ENCODE measurements at regions not wholly inside any gene's neighbourhood (a gene's known extent, or its start where the extent isn't known, plus 50 kb on each side); places are given as distances from the start of the nearest gene placed in this dataset.

GRCh38 chr1:198397208-198397808 lies 143.2 kb downstream of the ATP6V1G3 start:
- Mint-ChIP-seq H3K4me3 (no peak overlapping the region), H3K27ac (no peak overlapping the region), H3K36me3 (ENCODE audit: low read depth) (no peaks in the 10 kb centered on the region), H3K27me3 (peaks cover 28% of the 10 kb centered on the region), H3K9me3 (no peaks in the 10 kb centered on the region), H3K4me1 (no peaks in the 10 kb centered on the region)
- intact Hi-C loops (cut with micrococcal nuclease): no loop called here
- DNase-seq: no peak

GRCh38 chr1:198391393-198392020 lies 149.0 kb downstream of the ATP6V1G3 start:
- Mint-ChIP-seq H3K4me3 (no peak overlapping the region), H3K36me3 (ENCODE audit: low read depth) (no peaks in the 10 kb centered on the region), H3K9me3 (peaks cover 3% of the 10 kb centered on the region), H3K4me1 (no peaks in the 10 kb centered on the region), H3K27ac (no peak overlapping the region), H3K27me3 (peaks cover 12% of the 10 kb centered on the region)
- DNase-seq: no peak
- intact Hi-C loops (cut with micrococcal nuclease): no loop called here

- Mint-ChIP-seq H3K27ac (no peak overlapping the region), H3K4me3 (no peak overlapping the region), H3K9me3 (peaks cover 5% of the 10 kb centered on the region), H3K36me3 (ENCODE audit: low read depth) (no peaks in the 10 kb centered on the region), H3K4me1 (no peaks in the 10 kb centered on the region), H3K27me3 (peaks cover 10% of the 10 kb centered on the region)
- intact Hi-C loops (cut with micrococcal nuclease): no loop called here
- no peak for DNase-seq
These were observed 152.9 kb downstream of the ATP6V1G3 start for GRCh38 chr1:198387587-198387986.

- H3K27me3 Mint-ChIP-seq: no peaks in the 10 kb centered on the region
- no peak for DNase-seq
- H3K36me3 Mint-ChIP-seq (ENCODE audit: low read depth): no peaks in the 10 kb centered on the region
- H3K9me3 Mint-ChIP-seq: peaks cover 10% of the 10 kb centered on the region
- no peak overlapping the region for H3K4me3 Mint-ChIP-seq
- intact Hi-C loops (cut with micrococcal nuclease): no loop called here
- H3K27ac Mint-ChIP-seq: no peak overlapping the region
- H3K4me1 Mint-ChIP-seq: peaks cover 3% of the 10 kb centered on the region
These were observed 160.2 kb downstream of the ATP6V1G3 start for GRCh38 chr1:198380275-198380674.

- Mint-ChIP-seq H3K4me1 (peaks cover 3% of the 10 kb centered on the region), H3K27me3 (no peaks in the 10 kb centered on the region), H3K4me3 (no peak overlapping the region), H3K36me3 (ENCODE audit: low read depth) (no peaks in the 10 kb centered on the region), H3K9me3 (peaks cover 18% of the 10 kb centered on the region), H3K27ac (no peak overlapping the region)
- no peak for DNase-seq
- intact Hi-C loops (cut with micrococcal nuclease): no loop called here
These were observed 162.8 kb downstream of the ATP6V1G3 start for GRCh38 chr1:198377702-198378101.

GRCh38 chr1:198374288-198374687 lies 166.2 kb downstream of the ATP6V1G3 start:
- no peak for DNase-seq
- intact Hi-C loops (cut with micrococcal nuclease): no loop called here
- no peak overlapping the region for H3K27ac Mint-ChIP-seq
- H3K36me3 Mint-ChIP-seq (ENCODE audit: low read depth): no peaks in the 10 kb centered on the region
- peaks cover 4% of the 10 kb centered on the region for H3K27me3 Mint-ChIP-seq
- no peak overlapping the region for H3K4me3 Mint-ChIP-seq
- no peaks in the 10 kb centered on the region for H3K4me1 Mint-ChIP-seq
- peaks cover 28% of the 10 kb centered on the region for H3K9me3 Mint-ChIP-seq

GRCh38 chr1:198373376-198373775 lies 167.1 kb downstream of the ATP6V1G3 start:
- H3K36me3 Mint-ChIP-seq (ENCODE audit: low read depth): no peaks in the 10 kb centered on the region
- no peaks in the 10 kb centered on the region for H3K4me1 Mint-ChIP-seq
- no peak for DNase-seq
- H3K27me3 Mint-ChIP-seq: peaks cover 4% of the 10 kb centered on the region
- H3K27ac Mint-ChIP-seq: no peak overlapping the region
- intact Hi-C loops (cut with micrococcal nuclease): no loop called here
- no peak overlapping the region for H3K4me3 Mint-ChIP-seq
- peaks cover 28% of the 10 kb centered on the region for H3K9me3 Mint-ChIP-seq

Data from activated CD4-positive, alpha-beta T cell treated with anti-CD3 and anti-CD28 coated beads, Interleukin-2, amount 10 ng/mL, durations not matched to agents 24 days and 14 days (primary cell).